IMR-90 (cell line): ENCODE measurements at regions not wholly inside any gene's neighbourhood (a gene's known extent, or its start where the extent isn't known, plus 50 kb on each side); places are given as distances from the start of the nearest gene placed in this dataset.

Source experiments
- ATAC-seq: fragments of 200-7000 bp; cut with Tn5 transposase; 2 replicates; pipeline ENCODE4 v1.9.1; 2020; ENCODE audit warnings: low read depth, mild to moderate bottlenecking, moderate library complexity
- BruUV-seq: library from RNA; stranded (reverse); fragments of 400-500 nt; replicated peaks from 2 replicates; lab custom pipeline; 2021; lab: Mats Ljungman, UMichigan
- CTCF ChIA-PET: fragments of 300-600 bp; formaldehyde crosslinking; extraction: SDS; loops from one replicate; lab custom pipeline; 2021; ENCODE audit warnings: antibody characterized with exemption; lab: Yijun Ruan, JAX
- POLR2A ChIA-PET: fragments of 300-600 bp; sonication (Branson Sonifier 250); formaldehyde crosslinking; loops from one replicate; lab custom pipeline; 2022; ENCODE audit warnings: antibody characterized with exemption; ENCODE audit not compliant: unreplicated experiment; lab: Charles Lee
- DNase-seq: peaks from one replicate; pipeline ENCODE4 v3.0.0; 2013
- H2AFZ ChIP-seq: replicated peaks from 2 replicates; pipeline ENCODE3; 2013; ENCODE audit warnings: low read length, mild to moderate bottlenecking; ENCODE audit not compliant: poor library complexity
- H2AK5ac ChIP-seq: 2 replicates; pipeline ENCODE4 v1.6.1; 2013; ENCODE audit warnings: low read depth, low read length, inconsistent platforms
- H2AK9ac ChIP-seq: replicated peaks from 2 replicates; pipeline ENCODE3; 2013; ENCODE audit warnings: mild to moderate bottlenecking, low read depth, low read length, moderate library complexity; ENCODE audit not compliant: poor library complexity
- H2BK120ac ChIP-seq: 2 replicates; pipeline ENCODE4 v1.6.1; 2013; ENCODE audit warnings: low read depth, low read length, inconsistent platforms
- H2BK15ac ChIP-seq: 3 replicates; pipeline ENCODE4 v1.6.1; 2013; ENCODE audit warnings: low read depth, low read length, inconsistent platforms
- H2BK20ac ChIP-seq: 2 replicates; pipeline ENCODE4 v1.6.1; 2013; ENCODE audit warnings: low read depth, mild to moderate bottlenecking, inconsistent platforms, low read length, moderate library complexity
- H2BK5ac ChIP-seq: 2 replicates; pipeline ENCODE4 v1.6.1; 2013; ENCODE audit warnings: mild to moderate bottlenecking, low read depth, low read length, inconsistent platforms; ENCODE audit not compliant: poor library complexity, severe bottlenecking
- H3K14ac ChIP-seq: replicated peaks from 2 replicates; pipeline ENCODE4 v1.6.1; 2013; ENCODE audit warnings: low read depth, low read length, inconsistent platforms
- H3K18ac ChIP-seq: 2 replicates; pipeline ENCODE4 v1.6.1; 2013; ENCODE audit warnings: low read depth, low read length, control low read depth
- H3K23ac ChIP-seq: 2 replicates; pipeline ENCODE4 v1.6.1; 2013; ENCODE audit warnings: low read depth, low read length, inconsistent platforms
- H3K27ac ChIP-seq: 2 replicates; pipeline ENCODE4 v1.5.1; 2013; ENCODE audit warnings: mild to moderate bottlenecking, control low read depth, low read length; ENCODE audit not compliant: insufficient read depth
- H3K27me3 ChIP-seq: 2 replicates; pipeline ENCODE4 v1.6.1; 2013; ENCODE audit warnings: low read length; ENCODE audit not compliant: control insufficient read depth, insufficient read depth
- H3K36me3 ChIP-seq: 2 replicates; pipeline ENCODE4 v1.6.1; 2013; ENCODE audit warnings: low read length, mixed read lengths; ENCODE audit not compliant: control insufficient read depth, insufficient read depth
- H3K4ac ChIP-seq: 2 replicates; pipeline ENCODE4 v1.6.1; 2013; ENCODE audit warnings: low read depth, low read length, inconsistent platforms
- H3K4me1 ChIP-seq: 2 replicates; pipeline ENCODE4 v1.6.1; 2013; ENCODE audit warnings: low read length, mixed read lengths; ENCODE audit not compliant: control insufficient read depth, insufficient read depth
- H3K4me2 ChIP-seq: 2 replicates; pipeline ENCODE4 v1.6.1; 2013; ENCODE audit warnings: low read depth, mild to moderate bottlenecking, control low read depth, low read length, moderate library complexity
- H3K4me3 ChIP-seq: 2 replicates; pipeline ENCODE4 v1.5.1; 2013; ENCODE audit warnings: low read depth, mild to moderate bottlenecking, control low read depth, low read length, moderate library complexity; ENCODE audit not compliant: insufficient read depth
- H3K56ac ChIP-seq: 2 replicates; pipeline ENCODE4 v1.6.1; 2013; ENCODE audit warnings: low read length, inconsistent platforms; ENCODE audit not compliant: insufficient read depth; ENCODE audit errors: extremely low read depth
- H3K79me1 ChIP-seq, 2 experiments: 2 replicates each; pipeline ENCODE4 v1.6.1; 2013; ENCODE audit warnings: low read length in 2 of 2, inconsistent platforms in 1 of 2, low read depth in 1 of 2
- H3K9ac ChIP-seq: 2 replicates; pipeline ENCODE4 v1.6.1; 2013; ENCODE audit warnings: low read depth, low read length, control low read depth
- H3K9me1 ChIP-seq: 2 replicates; pipeline ENCODE4 v1.6.1; 2013; ENCODE audit warnings: low read length, inconsistent platforms; ENCODE audit not compliant: insufficient read depth
- H3K9me3 ChIP-seq: 2 replicates; pipeline ENCODE4 v1.6.1; 2013; ENCODE audit warnings: low read length; ENCODE audit not compliant: control insufficient read depth, insufficient read depth
- H4K20me1 ChIP-seq: 2 replicates; pipeline ENCODE4 v1.6.1; 2013; ENCODE audit warnings: low read length, inconsistent platforms; ENCODE audit not compliant: insufficient read depth
- H4K5ac ChIP-seq: 2 replicates; pipeline ENCODE4 v1.6.1; 2013; ENCODE audit warnings: mild to moderate bottlenecking, low read depth, low read length, control low read depth
- H4K8ac ChIP-seq, 2 experiments: 2 replicates each; pipeline ENCODE4 v1.6.1; 2013; ENCODE audit warnings: low read depth in 2 of 2, low read length in 2 of 2, control low read depth in 1 of 2, inconsistent platforms in 1 of 2
- H4K91ac ChIP-seq: 2 replicates; pipeline ENCODE4 v1.6.1; 2013; ENCODE audit warnings: low read depth, low read length, inconsistent platforms; ENCODE audit not compliant: insufficient read depth
- BHLHE40 ChIP-seq: fragments of 150-350 bp; IDR thresholded peaks from 2 replicates; pipeline ENCODE4 v1.6.1; 2016; ENCODE audit warnings: mild to moderate bottlenecking, low read depth, low read length
- CEBPB ChIP-seq: IDR thresholded peaks from 2 replicates; pipeline ENCODE4 v1.6.1; 2012; ENCODE audit warnings: low read depth, low read length, improper control_type of control experiment
- CHD1 ChIP-seq: IDR thresholded peaks from 2 replicates; pipeline ENCODE4 v1.6.1; 2012; ENCODE audit warnings: low read depth, low read length, improper control_type of control experiment
- CTCF ChIP-seq: conservative IDR thresholded peaks from 2 replicates; pipeline ENCODE4 v1.5.1; 2012; ENCODE audit warnings: mild to moderate bottlenecking, low read depth, low read length, improper control_type of control experiment
- ELK1 ChIP-seq: fragments of 150-350 bp; IDR thresholded peaks from 2 replicates; pipeline ENCODE4 v1.6.1; 2016; ENCODE audit warnings: low read depth, mild to moderate bottlenecking, low read length, moderate library complexity, borderline replicate concordance
- FOS ChIP-seq: fragments of 150-350 bp; IDR thresholded peaks from 2 replicates; pipeline ENCODE4 v1.6.1; 2016; ENCODE audit warnings: low read depth, low read length
- MAFK ChIP-seq: IDR thresholded peaks from 2 replicates; pipeline ENCODE4 v1.6.1; 2012; ENCODE audit warnings: low read depth, low read length, improper control_type of control experiment
- MAZ ChIP-seq: IDR thresholded peaks from 2 replicates; pipeline ENCODE4 v1.6.1; 2012; ENCODE audit warnings: low read depth, mild to moderate bottlenecking, low read length, improper control_type of control experiment, moderate library complexity, borderline replicate concordance
- MXI1 ChIP-seq: IDR thresholded peaks from 2 replicates; pipeline ENCODE4 v1.6.1; 2012; ENCODE audit warnings: low read depth, mild to moderate bottlenecking, low read length, moderate library complexity, borderline replicate concordance
- NFE2L2 ChIP-seq: fragments of 150-350 bp; IDR thresholded peaks from 2 replicates; pipeline ENCODE4 v1.6.1; 2016; ENCODE audit warnings: low read depth, mild to moderate bottlenecking, low read length
- POLR2A ChIP-seq: IDR thresholded peaks from 2 replicates; pipeline ENCODE4 v1.6.1; 2012; ENCODE audit warnings: mild to moderate bottlenecking, low read depth, low read length
- RAD21 ChIP-seq: IDR thresholded peaks from 2 replicates; pipeline ENCODE4 v1.6.1; 2012; ENCODE audit warnings: low read length, improper control_type of control experiment
- RCOR1 ChIP-seq: IDR thresholded peaks from 2 replicates; pipeline ENCODE4 v1.6.1; 2012; ENCODE audit warnings: mild to moderate bottlenecking, low read length, improper control_type of control experiment; ENCODE audit not compliant: insufficient replicate concordance
- RFX5 ChIP-seq: IDR thresholded peaks from 2 replicates; pipeline ENCODE4 v1.8.0; 2012; ENCODE audit warnings: low read depth, mild to moderate bottlenecking, low read length, moderate library complexity
- SMC3 ChIP-seq: fragments of 150-350 bp; IDR thresholded peaks from 2 replicates; pipeline ENCODE4 v1.6.1; 2016; ENCODE audit warnings: low read depth, mild to moderate bottlenecking, antibody characterized with exemption, low read length, moderate library complexity
- USF2 ChIP-seq: fragments of 150-350 bp; IDR thresholded peaks from 2 replicates; pipeline ENCODE4 v1.6.1; 2017; ENCODE audit warnings: mild to moderate bottlenecking, antibody characterized with exemption, low read length, low read depth
- WGBS, 2 experiments: methylation state at CpG; one replicate each; pipeline versions ENCODE4 v1.1.5 to v1.1.7; 2013; ENCODE audit warnings: missing lambda C conversion rate in 2 of 2; ENCODE audit not compliant: insufficient read length in 1 of 2; ENCODE audit errors: extremely low coverage in 2 of 2; 5-methylcytosine and 5-hydroxymethylcytosine counted together
- dilution Hi-C: fragments of 300-500 bp; cut with HindIII; formaldehyde crosslinking; loops from one replicate; pipeline ENCODE4 v1.14.3; 2018; ENCODE audit warnings: low sequenced_read_pairs; ENCODE audit not compliant: unreplicated experiment
- in situ Hi-C: fragments of 300-500 bp; cut with MboI; formaldehyde crosslinking; loops from 3 replicates; pipeline ENCODE4 v1.14.3; 2019; ENCODE audit warnings: low sequenced_read_pairs, inconsistent platforms, mixed read lengths
- intact Hi-C: fragments of 100-400 bp; cut with micrococcal nuclease; formaldehyde crosslinking; loops from 2 replicates; pipeline ENCODE4 v1.10.0; 2022

GRCh38 chr12:92336641-92337040 is 191.0 kb upstream of the BTG1 start:
- H2BK15ac ChIP-seq = no peak overlapping the region
- in situ Hi-C loops = no loop called here
- no peak overlapping the region for H3K56ac ChIP-seq
- no peaks in the 10 kb centered on the region for H3K9me3 ChIP-seq
- H3K4me2 ChIP-seq = no peak overlapping the region
- no CpG with 5 or more reads among the region's 2 CpGs for WGBS, 2 experiments
- dilution Hi-C loops = no loop called here
- H4K8ac ChIP-seq = no peak overlapping the region
- H2AK9ac ChIP-seq = no peak overlapping the region
- no peak overlapping the region for H3K18ac ChIP-seq
- CTCF ChIA-PET = no interaction called here
- H2BK5ac ChIP-seq = no peak overlapping the region
- H3K36me3 ChIP-seq = no peaks in the 10 kb centered on the region
- H3K4me1 ChIP-seq = no peaks in the 10 kb centered on the region
- H2AK5ac ChIP-seq = no peak overlapping the region
- no peak overlapping the region for H2BK120ac ChIP-seq
- no peak overlapping the region for H4K91ac ChIP-seq
- H3K4me3 ChIP-seq = no peak overlapping the region
- H3K27ac ChIP-seq = no peak overlapping the region
- H4K20me1 ChIP-seq = no peaks in the 10 kb centered on the region
- no peak overlapping the region for H3K23ac ChIP-seq
- H3K14ac ChIP-seq = no peak overlapping the region
- H3K27me3 ChIP-seq = peaks cover 2% of the 10 kb centered on the region; the same call in 1 of the 2 replicates
- intact Hi-C loops = no loop called here
- POLR2A ChIA-PET = no interaction called here
- no peak for TF ChIP-seq CTCF
- TF ChIP-seq USF2 = no peak
- TF ChIP-seq MXI1 = no peak
- no peak for TF ChIP-seq RAD21
- TF ChIP-seq BHLHE40 = no peak
- no peak for TF ChIP-seq FOS
- no peak for TF ChIP-seq SMC3
- TF ChIP-seq RFX5 = no peak
- TF ChIP-seq RCOR1 = no peak
- TF ChIP-seq NFE2L2 = no peak
- no peak for TF ChIP-seq MAZ
- TF ChIP-seq ELK1 = no peak
- no peak for TF ChIP-seq MAFK
- TF ChIP-seq POLR2A = no peak
- TF ChIP-seq CEBPB = no peak
- TF ChIP-seq CHD1 = no peak
- no peak overlapping the region for H3K9ac ChIP-seq
- no peak overlapping the region for H4K5ac ChIP-seq
- no peak overlapping the region for H2AFZ ChIP-seq
- ATAC-seq = no peak
- no peak overlapping the region for H3K4ac ChIP-seq
- DNase-seq = no peak
- H3K9me1 ChIP-seq = no peaks in the 10 kb centered on the region
- BruUV-seq = no TSS peak
- H2BK20ac ChIP-seq = no peak overlapping the region
- H3K79me1 ChIP-seq = no peaks in the 10 kb centered on the region
